Heart left ventricle (tissue), 16 donors: ENCODE measurements at regions not wholly inside any gene's neighbourhood (a gene's known extent, or its start where the extent isn't known, plus 50 kb on each side); places are given as distances from the start of the nearest gene placed in this dataset.

Experiments
- ATAC-seq, 4 donors: fragments of 200-7000 bp; cut with Tn5 transposase; one replicate each; pipeline ENCODE4 v1.9.1; 2020 to 2022; ENCODE audit warnings: moderate library complexity in 4 of 4, mild to moderate bottlenecking in 3 of 4, moderate number of reproducible peaks in 1 of 4
- DNase-seq, 5 donors: peaks; one replicate each; pipeline ENCODE4 v3.0.0-alpha.2; 2020
- H3K27ac ChIP-seq, 12 donors: fragments of 200-600 bp; sonication (generic) in 4 of 12; one replicate each; pipeline versions ENCODE4 v1.5.0 to v1.8.0; 2016 to 2022; ENCODE audit warnings: mild to moderate bottlenecking in 2 of 12
- H3K27me3 ChIP-seq, 9 donors: fragments of 200-600 bp; sonication (generic) in 2 of 9; one replicate each; pipeline versions ENCODE4 v1.5.1 to v1.8.0; 2016 to 2022; ENCODE audit warnings: mild to moderate bottlenecking in 3 of 9
- H3K36me3 ChIP-seq, 9 donors: fragments of 200-600 bp; sonication (generic) in 2 of 9; one replicate each; pipeline versions ENCODE4 v1.5.0 to v1.8.0; 2018 to 2022; ENCODE audit warnings: mild to moderate bottlenecking in 2 of 9
- H3K4me1 ChIP-seq, 12 donors: fragments of 200-600 bp; sonication (generic) in 4 of 12; one replicate each; pipeline versions ENCODE4 v1.5.0 to v1.8.0; 2016 to 2022; ENCODE audit warnings: mild to moderate bottlenecking in 3 of 12
- H3K4me3 ChIP-seq, 12 donors: fragments of 200-600 bp; sonication (generic) in 4 of 12; one replicate each; pipeline versions ENCODE4 v1.5.0 to v1.8.0; 2017 to 2022; ENCODE audit warnings: mild to moderate bottlenecking in 9 of 12, moderate library complexity in 4 of 12
- H3K9me3 ChIP-seq, 12 donors: fragments of 200-600 bp; sonication (generic) in 4 of 12; one replicate each; pipeline versions ENCODE4 v1.5.0 to v1.8.0; 2016 to 2022; ENCODE audit warnings: mild to moderate bottlenecking in 1 of 12
- CTCF ChIP-seq, 12 donors: fragments of 200-600 bp; sonication (generic) in 4 of 12; IDR thresholded peaks; one replicate each; pipeline versions ENCODE4 v1.5.0 to v1.8.0; 2018 to 2022; ENCODE audit warnings: antibody characterized with exemption in 12 of 12, mild to moderate bottlenecking in 5 of 12
- POLR2A ChIP-seq, 2 donors: fragments of 450-650 bp; IDR thresholded peaks; one replicate each; pipeline ENCODE4 v1.6.1; 2017; ENCODE audit warnings: antibody characterized with exemption in 2 of 2, mild to moderate bottlenecking in 2 of 2, moderate library complexity in 2 of 2
- WGBS, 4 donors: extraction: QIAGEN DNeasy Blood & Tissue Kit in 2 of 4; methylation state at CpG; one replicate each; pipeline versions ENCODE4 v1.1.5 to v1.1.7; 2013 to 2018; 5-methylcytosine and 5-hydroxymethylcytosine counted together
- intact Hi-C, 10 donors: fragments of 100-400 bp; cut with DNase I; formaldehyde crosslinking; loops; one replicate each; pipeline versions ENCODE4 v1.11.1 to v1.14.2; 2022
- donor health status: ischemic (EF 13 %, LVEDD 7.1; RV severe dilation, severe dysfunction).
- donor health status: healthy with polysubstance abuse.
- donor health status: DM: no; HTN: yes; CAD: no.
- donor health status: DM: no; HTN: no; CAD: no.
- donor health status: ischemic (EF 25% LVEDD 6.9; RV normal size, moderate dysfunction).
- donor health status: ischemic (EF 25% LVEDD 5.7; RV mildly dilated, moderate dysfunction).
- donor health status: healthy.
- donor health status: DM: yes; HTN: yes; CAD: no.
- donor health status: ischemic (EF 35%, LVEDD 5.7; RV mildly dilated, moderate dysfunction).
- donor health status: nonischemic (EF 11% LVEDD 7.7; RV severe dilation, severe dysfunction).
- donor health status: DM: yes; HTN: yes; CAD: no.
- donor health status: PGD.
- donor health status: ischemic (EF 29% LVEDD 5.4; RV normal size, mild dysfunction).
- donor health status: nonischemic (EF 23%, LVEDD 6.1; RV moderate dilation, normal function).

GRCh38 chr12:29030006-29030405 lies 119.1 kb upstream of the FAR2 start:
- Histone ChIP-seq H3K9me3 (no peaks in the 10 kb centered on the region), H3K4me3 (no peak overlapping the region), H3K27me3 (no peaks in the 10 kb centered on the region), H3K27ac (no peak overlapping the region), H3K36me3 (no peaks in the 10 kb centered on the region), H3K4me1 (no peaks in the 10 kb centered on the region)
- TF ChIP-seq CTCF (IDR thresholded peaks at IDR 0.05) (no peak), POLR2A (IDR thresholded peaks at IDR 0.05) (no peak)
- ATAC-seq (no peak), DNase-seq (no peak)
- WGBS, 4 donors = 75 to 89% (median 83%) methylated on average over 1 of the region's 1 CpG
- intact Hi-C loops = no loop called here

GRCh38 chr12:29032446-29032845 lies 116.6 kb upstream of the FAR2 start:
- Histone ChIP-seq H3K27me3 (no peaks in the 10 kb centered on the region), H3K4me1 (no peaks in the 10 kb centered on the region), H3K4me3 (no peak overlapping the region), H3K9me3 (no peaks in the 10 kb centered on the region), H3K36me3 (no peaks in the 10 kb centered on the region), H3K27ac (no peak overlapping the region)
- no peak for DNase-seq
- intact Hi-C loops = no loop called here
- 84 to 91% (median 87%) methylated on average over 2 of the region's 2 CpGs for WGBS, 4 donors
- TF ChIP-seq CTCF (IDR thresholded peaks at IDR 0.05) = no peak
- TF ChIP-seq POLR2A (IDR thresholded peaks at IDR 0.05) = no peak
- no peak for ATAC-seq

GRCh38 chr12:29033519-29033918 lies 115.6 kb upstream of the FAR2 start:
- Histone ChIP-seq H3K4me1 (no peaks in the 10 kb centered on the region), H3K4me3 (no peak overlapping the region), H3K9me3 (no peaks in the 10 kb centered on the region), H3K36me3 (no peaks in the 10 kb centered on the region), H3K27me3 (no peaks in the 10 kb centered on the region), H3K27ac (no peak overlapping the region)
- no peak for ATAC-seq
- intact Hi-C loops = no loop called here
- 81 to 88% (median 84%) methylated on average over 2 of the region's 2 CpGs for WGBS, 4 donors
- no peak for DNase-seq
- TF ChIP-seq CTCF (IDR thresholded peaks at IDR 0.05) = no peak
- TF ChIP-seq POLR2A (IDR thresholded peaks at IDR 0.05) = no peak

GRCh38 chr12:29035112-29035511 lies 114.0 kb upstream of the FAR2 start:
- Histone ChIP-seq H3K9me3 (no peaks in the 10 kb centered on the region), H3K36me3 (no peaks in the 10 kb centered on the region), H3K4me3 (no peak overlapping the region), H3K27ac (no peak overlapping the region), H3K27me3 (no peaks in the 10 kb centered on the region), H3K4me1 (no peaks in the 10 kb centered on the region)
- 72 to 77% (median 76%) methylated on average over 1 of the region's 1 CpG for WGBS, 4 donors
- ATAC-seq = no peak
- intact Hi-C loops = no loop called here
- no peak for TF ChIP-seq POLR2A (IDR thresholded peaks at IDR 0.05)
- no peak for TF ChIP-seq CTCF (IDR thresholded peaks at IDR 0.05)
- no peak for DNase-seq
